H1 (cell line): ENCODE measurements at regions not wholly inside any gene's neighbourhood (a gene's known extent, or its start where the extent isn't known, plus 50 kb on each side); places are given as distances from the start of the nearest gene placed in this dataset.

Experiments used
- CTCF ChIA-PET: fragments of 300-600 bp; sonication (Branson Sonifier 250); formaldehyde crosslinking; loops from one replicate; lab custom pipeline; 2021; ENCODE audit not compliant: partially characterized antibody; lab: Charles Lee
- POLR2A ChIA-PET: fragments of 300-600 bp; sonication (Branson Sonifier 250); formaldehyde crosslinking; loops from one replicate; lab custom pipeline; 2021; ENCODE audit warnings: inconsistent platforms; ENCODE audit not compliant: partially characterized antibody; lab: Charles Lee
- DNase-seq, 2 experiments: peaks; one replicate each; pipeline versions ENCODE4 v3.0.0 to v3.0.0-alpha.2; 2010 to 2022; ENCODE audit warnings: low spot score in 2 of 2, low read depth in 1 of 2, mixed read lengths in 1 of 2
- FAIRE-seq: peaks from 2 replicates; lab custom pipeline; 2011; peaks lifted over from hg19 to GRCh38; lab: Jason Lieb, UNC
- H2AFZ ChIP-seq: 2 replicates; pipeline ENCODE4 v1.8.1; 2012; ENCODE audit warnings: low read length, inconsistent platforms
- H2AK5ac ChIP-seq: 2 replicates; pipeline ENCODE4 v1.6.1; 2013; ENCODE audit warnings: low read depth, low read length
- H2BK120ac ChIP-seq: replicated peaks from 2 replicates; pipeline ENCODE3; 2013; ENCODE audit warnings: low read depth, low read length, inconsistent platforms
- H2BK12ac ChIP-seq: 2 replicates; pipeline ENCODE4 v1.6.1; 2013; ENCODE audit warnings: low read depth, low read length
- H2BK15ac ChIP-seq: 2 replicates; pipeline ENCODE4 v1.6.1; 2013; ENCODE audit warnings: low read length
- H2BK20ac ChIP-seq: 2 replicates; pipeline ENCODE4 v1.6.1; 2013; ENCODE audit warnings: low read length
- H2BK5ac ChIP-seq: 2 replicates; pipeline ENCODE4 v1.6.1; 2013; ENCODE audit warnings: low read depth, low read length
- H3K14ac ChIP-seq: 2 replicates; pipeline ENCODE4 v1.6.1; 2013; ENCODE audit warnings: inconsistent platforms; ENCODE audit not compliant: insufficient read length
- H3K18ac ChIP-seq: 2 replicates; pipeline ENCODE4 v1.6.1; 2013; ENCODE audit warnings: low read length; ENCODE audit errors: extremely low read depth
- H3K23ac ChIP-seq: 2 replicates; pipeline ENCODE4 v1.6.1; 2013; ENCODE audit warnings: inconsistent platforms; ENCODE audit not compliant: insufficient read length
- H3K23me2 ChIP-seq: 2 replicates; pipeline ENCODE4 v1.6.1; 2013; ENCODE audit warnings: low read depth, low read length
- H3K27ac ChIP-seq: 2 replicates; pipeline ENCODE4 v1.6.1; 2011; ENCODE audit warnings: low read depth, low read length, inconsistent platforms
- H3K27me3 ChIP-seq, 4 experiments: replicated peaks in 1 of 4; 1 replicate in 1 of 4; 2 replicates in 3 of 4; pipeline versions ENCODE4 v1.6.1 to v1.8.1; 2011 to 2013; ENCODE audit warnings: low read length in 3 of 4, mild to moderate bottlenecking in 3 of 4, inconsistent platforms in 2 of 4, mixed read lengths in 2 of 4, moderate library complexity in 1 of 4; ENCODE audit not compliant: control insufficient read depth in 3 of 4, insufficient read depth in 3 of 4; ENCODE audit errors: extremely low read depth in 1 of 4
- H3K36me3 ChIP-seq, 4 experiments: 2 replicates each; pipeline versions ENCODE4 v1.6.1 to v1.8.1; 2011 to 2013; ENCODE audit warnings: mild to moderate bottlenecking in 4 of 4, low read length in 3 of 4, moderate library complexity in 2 of 4, control low read depth in 1 of 4, inconsistent platforms in 1 of 4; ENCODE audit not compliant: insufficient read depth in 4 of 4, control insufficient read depth in 2 of 4
- H3K4ac ChIP-seq: replicated peaks from 2 replicates; pipeline ENCODE3; 2013; ENCODE audit warnings: low read length, low read depth, mixed read lengths, inconsistent platforms; ENCODE audit not compliant: insufficient read length
- H3K4me1 ChIP-seq, 4 experiments: replicated peaks in 1 of 4; 1 replicate in 1 of 4; 2 replicates in 3 of 4; pipeline versions ENCODE4 v1.6.1 to v1.8.1; 2011 to 2013; ENCODE audit warnings: low read length in 3 of 4, inconsistent platforms in 2 of 4, mixed read lengths in 1 of 4; ENCODE audit not compliant: insufficient read depth in 4 of 4, control insufficient read depth in 3 of 4
- H3K4me2 ChIP-seq, 2 experiments: 2 replicates each; pipeline versions ENCODE4 v1.6.1 to v1.8.1; 2011 to 2013; ENCODE audit warnings: low read depth in 2 of 2, low read length in 2 of 2, control low read depth in 1 of 2, inconsistent platforms in 1 of 2, mild to moderate bottlenecking in 1 of 2; ENCODE audit not compliant: insufficient read depth in 1 of 2
- H3K4me3 ChIP-seq, 4 experiments: fragments of 200-600, 300-600 bp in 1 of 4; sonication (generic), shearing (Covaris generic), sonication (Bioruptor Twin) in 1 of 4; 2 replicates each; pipeline versions ENCODE4 v1.5.1 to v1.8.1; 2011 to 2016; ENCODE audit warnings: low read length in 4 of 4, low read depth in 3 of 4, control low read depth in 2 of 4, inconsistent platforms in 2 of 4, mild to moderate bottlenecking in 2 of 4, mixed read lengths in 1 of 4, moderate library complexity in 1 of 4; ENCODE audit not compliant: insufficient read depth in 2 of 4; ENCODE audit errors: extremely low read depth in 1 of 4
- H3K56ac ChIP-seq: replicated peaks from 2 replicates; pipeline ENCODE3; 2013; ENCODE audit warnings: low read depth, mild to moderate bottlenecking, mixed read lengths, low read length, inconsistent platforms; ENCODE audit not compliant: insufficient read length
- H3K79me1 ChIP-seq: 2 replicates; pipeline ENCODE4 v1.6.1; 2013; ENCODE audit warnings: low read depth, low read length, control low read depth
- H3K79me2 ChIP-seq, 2 experiments: 2 replicates each; pipeline versions ENCODE4 v1.6.1 to v1.8.1; 2012 to 2013; ENCODE audit warnings: low read length in 2 of 2, mild to moderate bottlenecking in 2 of 2, inconsistent platforms in 1 of 2; ENCODE audit not compliant: insufficient read depth in 2 of 2, control insufficient read depth in 1 of 2
- H3K9ac ChIP-seq, 4 experiments: replicated peaks in 1 of 4; 1 replicate in 1 of 4; 2 replicates in 3 of 4; pipeline versions ENCODE4 v1.6.1 to v1.8.1; 2011 to 2013; ENCODE audit warnings: low read depth in 3 of 4, low read length in 3 of 4, control low read depth in 2 of 4, mild to moderate bottlenecking in 2 of 4, moderate library complexity in 2 of 4, inconsistent platforms in 1 of 4; ENCODE audit errors: extremely low read depth in 1 of 4
- H3K9me3 ChIP-seq, 2 experiments: 2 replicates each; pipeline versions ENCODE4 v1.6.1 to v1.8.1; 2012 to 2013; ENCODE audit warnings: mild to moderate bottlenecking in 2 of 2, moderate library complexity in 2 of 2, control low read depth in 1 of 2, inconsistent platforms in 1 of 2, low read depth in 1 of 2, low read length in 1 of 2, mixed read lengths in 1 of 2; ENCODE audit not compliant: insufficient read depth in 2 of 2
- H4K20me1 ChIP-seq, 2 experiments: replicated peaks in 1 of 2; 2 replicates each; pipeline versions ENCODE3 to v1.8.1; 2011 to 2013; ENCODE audit warnings: inconsistent platforms in 2 of 2, low read length in 2 of 2, mild to moderate bottlenecking in 1 of 2; ENCODE audit not compliant: insufficient read depth in 2 of 2, control insufficient read depth in 1 of 2
- H4K5ac ChIP-seq: 2 replicates; pipeline ENCODE4 v1.6.1; 2013; ENCODE audit warnings: low read length, low read depth, mixed read lengths, inconsistent platforms; ENCODE audit not compliant: insufficient read length
- H4K8ac ChIP-seq: 2 replicates; pipeline ENCODE4 v1.8.0; 2013; ENCODE audit warnings: mild to moderate bottlenecking, moderate library complexity, low read length, inconsistent platforms; ENCODE audit not compliant: insufficient read depth; ENCODE audit errors: extremely low read depth
- H4K91ac ChIP-seq: replicated peaks from 2 replicates; pipeline ENCODE3; 2013; ENCODE audit warnings: low read length, mixed read lengths, inconsistent platforms; ENCODE audit not compliant: insufficient read length
- BACH1 ChIP-seq: IDR thresholded peaks from 2 replicates; pipeline ENCODE4 v1.6.1; 2012; ENCODE audit warnings: low read length, improper control_type of control experiment
- CBX8 ChIP-seq: fragments of 300-800, 300-1000 bp; sonication (generic); IDR thresholded peaks from 2 replicates; pipeline ENCODE4 v1.7.1; 2016; ENCODE audit warnings: low read depth, low read length, borderline replicate concordance
- CHD1 ChIP-seq: IDR thresholded peaks from 2 replicates; pipeline ENCODE4 v1.6.1; 2012; ENCODE audit warnings: low read depth, low read length, improper control_type of control experiment
- EZH2 ChIP-seq: fragments of 200-600 bp; sonication (generic); IDR thresholded peaks from 2 replicates; pipeline ENCODE4 v1.7.1; 2012; ENCODE audit warnings: low read depth, mild to moderate bottlenecking, moderate library complexity, low read length, inconsistent platforms; ENCODE audit not compliant: severe bottlenecking
- GTF2F1 ChIP-seq: IDR thresholded peaks from 2 replicates; pipeline ENCODE4 v1.6.1; 2012; ENCODE audit warnings: low read depth, low read length, improper control_type of control experiment, borderline replicate concordance
- JUND ChIP-seq: IDR thresholded peaks from 2 replicates; pipeline ENCODE4 v1.6.1; 2011; ENCODE audit warnings: mild to moderate bottlenecking, improper control_type of control experiment, low read length
- KDM4A ChIP-seq: IDR thresholded peaks from one replicate; pipeline ENCODE4 v1.7.1; 2012; ENCODE audit warnings: low read depth, mild to moderate bottlenecking, moderate library complexity, low read length, inconsistent platforms; ENCODE audit not compliant: severe bottlenecking
- NANOG ChIP-seq: IDR thresholded peaks from 2 replicates; pipeline ENCODE4 v1.6.1; 2011; ENCODE audit warnings: low read length, low read depth, mild to moderate bottlenecking, inconsistent platforms; ENCODE audit not compliant: insufficient read depth, poor library complexity, severe bottlenecking
- PHF8 ChIP-seq: fragments of 200-600 bp; sonication (generic); conservative IDR thresholded peaks from 2 replicates; pipeline ENCODE4 v1.7.1; 2012; ENCODE audit warnings: low read depth, mild to moderate bottlenecking, inconsistent platforms, low read length, moderate library complexity
- POLR2AphosphoS5 ChIP-seq: IDR thresholded peaks from 2 replicates; pipeline ENCODE4 v1.6.1; 2011; ENCODE audit warnings: low read depth, low read length
- RFX5 ChIP-seq: IDR thresholded peaks from 2 replicates; pipeline ENCODE4 v1.6.1; 2011; ENCODE audit warnings: low read depth, low read length, improper control_type of control experiment, borderline replicate concordance
- WGBS, 2 experiments: shearing (Covaris generic) in 1 of 2; methylation state at CpG; one replicate each; pipeline versions ENCODE4 v1.1.6 to v1.1.7; 2013 to 2015; ENCODE audit warnings: low lambda C conversion rate in 2 of 2, mixed read lengths in 2 of 2, inconsistent platforms in 1 of 2, low coverage in 1 of 2, missing lambda C conversion rate in 1 of 2; ENCODE audit not compliant: insufficient replicate concordance in 2 of 2, insufficient coverage in 1 of 2, insufficient read length in 1 of 2; ENCODE audit errors: extremely low coverage in 1 of 2, missing lambda C conversion rate in 1 of 2; 5-methylcytosine and 5-hydroxymethylcytosine counted together
- TF ChIP-seq, protein P1 (sequence below): IDR thresholded peaks from 2 replicates; pipeline ENCODE4 v1.6.1; 2011; ENCODE audit warnings: low read length, improper control_type of control experiment

DNA sequence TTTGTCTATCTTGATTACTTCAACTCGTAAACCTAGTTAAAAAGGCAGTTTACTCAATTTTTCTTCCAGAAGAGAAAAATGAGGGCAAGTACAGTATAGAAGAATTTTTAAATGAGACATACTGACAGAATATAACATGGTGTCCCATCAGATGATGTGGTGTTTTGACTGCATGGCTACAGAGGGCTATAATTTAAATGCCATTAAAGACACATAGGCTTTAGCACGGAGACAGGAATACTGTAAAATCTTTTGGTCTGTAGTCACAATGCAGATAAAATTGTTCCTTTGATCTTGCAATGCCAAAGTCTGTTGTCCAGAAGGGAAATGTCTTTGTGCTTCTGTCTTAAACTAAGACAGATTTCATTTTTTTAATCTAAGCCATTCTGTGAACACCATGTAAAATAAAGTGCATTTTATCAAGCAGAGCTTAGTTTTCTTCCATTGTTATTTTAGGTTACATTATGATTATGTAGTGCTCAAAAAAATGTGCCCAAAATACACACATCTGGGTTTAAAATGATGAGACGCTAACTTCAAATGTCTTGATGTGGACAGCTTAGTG lies 249.6 kb downstream of the PTPRC start:
- TF ChIP-seq GTF2F1 (no peak), JUND (no peak), CBX8 (no peak), BACH1 (no peak), RFX5 (no peak), CHD1 (no peak), EZH2 (no peak), KDM4A (no peak), PHF8 (no peak), POLR2AphosphoS5 (no peak), NANOG (no peak)
- TF ChIP-seq, protein P1, sequence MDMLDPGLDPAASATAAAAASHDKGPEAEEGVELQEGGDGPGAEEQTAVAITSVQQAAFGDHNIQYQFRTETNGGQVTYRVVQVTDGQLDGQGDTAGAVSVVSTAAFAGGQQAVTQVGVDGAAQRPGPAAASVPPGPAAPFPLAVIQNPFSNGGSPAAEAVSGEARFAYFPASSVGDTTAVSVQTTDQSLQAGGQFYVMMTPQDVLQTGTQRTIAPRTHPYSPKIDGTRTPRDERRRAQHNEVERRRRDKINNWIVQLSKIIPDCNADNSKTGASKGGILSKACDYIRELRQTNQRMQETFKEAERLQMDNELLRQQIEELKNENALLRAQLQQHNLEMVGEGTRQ: no peak
- TF ChIP-seq, all 59 proteins: peak for 0
- no peaks in the 10 kb centered on the region for H3K4me1 ChIP-seq
- H3K9ac ChIP-seq: no peak overlapping the region
- no peak overlapping the region for H4K8ac ChIP-seq
- no peak overlapping the region for H3K18ac ChIP-seq
- H4K5ac ChIP-seq: no peak overlapping the region
- H2AFZ ChIP-seq: no peak overlapping the region
- 89% methylated on average over 3 of the region's 3 CpGs; no CpG with 5 or more reads in 1 of the 2 experiments for WGBS, 2 experiments
- no peak for FAIRE-seq
- H3K9me3 ChIP-seq: no peaks in the 10 kb centered on the region
- no peak overlapping the region for H3K14ac ChIP-seq
- POLR2A ChIA-PET: no interaction called here
- H3K79me1 ChIP-seq: no peaks in the 10 kb centered on the region
- CTCF ChIA-PET: no interaction called here
- no peak overlapping the region for H3K4me2 ChIP-seq
- H3K79me2 ChIP-seq: no peaks in the 10 kb centered on the region
- H2AK5ac ChIP-seq: no peak overlapping the region
- H4K91ac ChIP-seq: no peak overlapping the region
- no peak overlapping the region for H3K4ac ChIP-seq
- no peak overlapping the region for H3K23ac ChIP-seq
- H2BK15ac ChIP-seq: no peak overlapping the region
- no peak overlapping the region for H3K4me3 ChIP-seq
- DNase-seq: no peak
- H3K27me3 ChIP-seq: no peaks in the 10 kb centered on the region
- H3K23me2 ChIP-seq: no peaks in the 10 kb centered on the region
- no peak overlapping the region for H2BK12ac ChIP-seq
- no peak overlapping the region for H2BK120ac ChIP-seq
- no peak overlapping the region for H2BK5ac ChIP-seq
- no peak overlapping the region for H3K27ac ChIP-seq
- no peaks in the 10 kb centered on the region for H4K20me1 ChIP-seq
- H3K36me3 ChIP-seq: no peaks in the 10 kb centered on the region
- H3K56ac ChIP-seq: no peak overlapping the region
- no peak overlapping the region for H2BK20ac ChIP-seq
